ENCODE measurements at regions not wholly inside any gene's neighbourhood (a gene's known extent, or its start where the extent isn't known, plus 50 kb on each side); places are given as distances from the start of the nearest gene placed in this dataset.

GRCh38 chr2:146615778-146616177 is 1229.1 kb upstream of the ACVR2A start (continued):
- TF ChIP-seq CBX3 (IDR thresholded peaks at IDR 0.05; ENCODE audit: low read depth) (no peak), ZBTB33 (IDR thresholded peaks at IDR 0.05; ENCODE audit: extremely low read depth, insufficient replicate concordance, low read length) (no peak), POLR2A (IDR thresholded peaks at IDR 0.05; ENCODE audit: borderline replicate concordance, extremely low read depth, insufficient read depth, insufficient read length) (no peak)

DNA sequence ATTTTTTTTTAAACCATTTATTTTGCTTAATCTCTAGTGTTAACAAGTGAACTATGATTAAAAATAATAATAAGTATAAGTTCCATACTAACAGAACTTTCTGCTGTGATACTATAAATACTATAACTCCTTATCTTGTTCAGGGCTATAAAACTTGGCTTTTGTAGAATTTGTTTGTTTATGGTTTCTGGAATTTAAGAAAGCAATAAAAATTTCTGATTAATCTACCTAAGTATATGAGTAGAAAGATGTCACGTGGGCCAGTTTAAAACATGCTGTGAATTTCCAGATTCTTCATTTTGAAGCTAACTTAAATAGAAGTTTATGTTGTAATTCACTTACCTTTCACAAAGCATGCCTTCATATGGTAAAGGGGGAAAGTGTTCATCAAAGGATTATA is 1236.3 kb upstream of the ACVR2A start:
- Histone ChIP-seq H3K4me2 (ENCODE audit: low read length) (no peak overlapping the region), H3K4me1 (ENCODE audit: control insufficient read depth in 1 of 2, insufficient read depth in 2 of 2, low read length in 2 of 2) (no peaks in the 10 kb centered on the region), H2AFZ (ENCODE audit: low read depth, low read length, poor library complexity, severe bottlenecking) (no peak overlapping the region), H3K9me3 (ENCODE audit: control insufficient read depth in 1 of 2, insufficient read depth in 1 of 2, low read depth in 1 of 2, low read length in 2 of 2) (no peaks in the 10 kb centered on the region), H4K20me1 (ENCODE audit: insufficient read depth) (no peaks in the 10 kb centered on the region; the same call in 1 of the 2 replicates), H3K9me2 (ENCODE audit: insufficient read depth) (0 out of 2 replicates have a peak, but pooled peaks cover 3% of the 10 kb centered on the region), H3K27ac (ENCODE audit: low read depth, low read length) (no peak overlapping the region), H3K36me3 (ENCODE audit: control insufficient read depth in 1 of 2, insufficient read depth in 2 of 2, low read length in 2 of 2) (no peaks in the 10 kb centered on the region), H3K4me3 (replicated peaks in 1 of 2; ENCODE audit: low read depth in 1 of 2, low read length in 2 of 2) (no peak overlapping the region), H3K79me2 (ENCODE audit: insufficient read depth, low read length) (no peaks in the 10 kb centered on the region), H3K27me3 (ENCODE audit: insufficient read depth, low read length) (no peaks in the 10 kb centered on the region), H3K9ac (ENCODE audit: low read length) (no peak overlapping the region)
- ATAC-seq = no peak
- ChIA-PET CTCF (no interaction called here), POLR2A (no interaction called here), RAD21 (ENCODE audit: low non-redundant PET in 1 of 2, low total read pairs in 2 of 2, uncharacterized antibody in 2 of 2, unreplicated experiment in 2 of 2) (no interaction called here)
- no TSS peak for BruUV-seq (replicated peaks)
- no peak for DNase-seq (ENCODE audit: low read depth, low spot score)
- intact Hi-C loops (cut with micrococcal nuclease) = no loop called here
- TF ChIP-seq SP1 (IDR thresholded peaks at IDR 0.05; ENCODE audit: low read depth) = no peak
- TF ChIP-seq TCF7L2 (IDR thresholded peaks at IDR 0.05; ENCODE audit: borderline replicate concordance, extremely low read depth, insufficient read depth, insufficient read length) = no peak
- no peak for TF ChIP-seq CEBPB (IDR thresholded peaks at IDR 0.05; ENCODE audit: low read depth)
- TF ChIP-seq SIN3A (IDR thresholded peaks at IDR 0.05; ENCODE audit: low read depth) = no peak
- no peak for TF ChIP-seq CBX3 (IDR thresholded peaks at IDR 0.05; ENCODE audit: low read depth)
- TF ChIP-seq JUND (IDR thresholded peaks at IDR 0.05) = no peak
- TF ChIP-seq, protein P1, sequence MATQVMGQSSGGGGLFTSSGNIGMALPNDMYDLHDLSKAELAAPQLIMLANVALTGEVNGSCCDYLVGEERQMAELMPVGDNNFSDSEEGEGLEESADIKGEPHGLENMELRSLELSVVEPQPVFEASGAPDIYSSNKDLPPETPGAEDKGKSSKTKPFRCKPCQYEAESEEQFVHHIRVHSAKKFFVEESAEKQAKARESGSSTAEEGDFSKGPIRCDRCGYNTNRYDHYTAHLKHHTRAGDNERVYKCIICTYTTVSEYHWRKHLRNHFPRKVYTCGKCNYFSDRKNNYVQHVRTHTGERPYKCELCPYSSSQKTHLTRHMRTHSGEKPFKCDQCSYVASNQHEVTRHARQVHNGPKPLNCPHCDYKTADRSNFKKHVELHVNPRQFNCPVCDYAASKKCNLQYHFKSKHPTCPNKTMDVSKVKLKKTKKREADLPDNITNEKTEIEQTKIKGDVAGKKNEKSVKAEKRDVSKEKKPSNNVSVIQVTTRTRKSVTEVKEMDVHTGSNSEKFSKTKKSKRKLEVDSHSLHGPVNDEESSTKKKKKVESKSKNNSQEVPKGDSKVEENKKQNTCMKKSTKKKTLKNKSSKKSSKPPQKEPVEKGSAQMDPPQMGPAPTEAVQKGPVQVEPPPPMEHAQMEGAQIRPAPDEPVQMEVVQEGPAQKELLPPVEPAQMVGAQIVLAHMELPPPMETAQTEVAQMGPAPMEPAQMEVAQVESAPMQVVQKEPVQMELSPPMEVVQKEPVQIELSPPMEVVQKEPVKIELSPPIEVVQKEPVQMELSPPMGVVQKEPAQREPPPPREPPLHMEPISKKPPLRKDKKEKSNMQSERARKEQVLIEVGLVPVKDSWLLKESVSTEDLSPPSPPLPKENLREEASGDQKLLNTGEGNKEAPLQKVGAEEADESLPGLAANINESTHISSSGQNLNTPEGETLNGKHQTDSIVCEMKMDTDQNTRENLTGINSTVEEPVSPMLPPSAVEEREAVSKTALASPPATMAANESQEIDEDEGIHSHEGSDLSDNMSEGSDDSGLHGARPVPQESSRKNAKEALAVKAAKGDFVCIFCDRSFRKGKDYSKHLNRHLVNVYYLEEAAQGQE (IDR thresholded peaks at IDR 0.05; ENCODE audit: low read depth) = no peak
- TF ChIP-seq POLR2A (IDR thresholded peaks at IDR 0.05; ENCODE audit: borderline replicate concordance, extremely low read depth, insufficient read depth, insufficient read length) = no peak
- no peak for TF ChIP-seq CTCF (IDR thresholded peaks at IDR 0.05 in 2 of 3, conservative IDR thresholded peaks at IDR 0.05 in 1 of 3; ENCODE audit: borderline replicate concordance in 1 of 3, insufficient read depth in 1 of 3, low read depth in 2 of 3, low read length in 2 of 3)
